ENCODE measurements at regions not wholly inside any gene's neighbourhood (a gene's known extent, or its start where the extent isn't known, plus 50 kb on each side); places are given as distances from the start of the nearest gene placed in this dataset.

GRCh38 chr20:48407710-48408109, 420.1 kb downstream of the PREX1 start:
- Histone ChIP-seq H2AFZ (no peak overlapping the region), H3K27ac (no peak overlapping the region), H3K4me1 (replicated peaks; ENCODE audit: insufficient read depth) (no peaks in the 10 kb centered on the region), H3K4me2 (no peak overlapping the region), H3K27me3 (ENCODE audit: insufficient read depth, low read depth) (no peaks in the 10 kb centered on the region), H3K9me2 (ENCODE audit: insufficient read depth) (no peaks in the 10 kb centered on the region), H3K4me3 (no peak overlapping the region), H4K20me1 (ENCODE audit: insufficient read depth) (no peaks in the 10 kb centered on the region), H3F3A (ENCODE audit: insufficient read depth, low read depth) (no peaks in the 10 kb centered on the region), H3K36me3 (ENCODE audit: low read depth) (no peaks in the 10 kb centered on the region), H3K9me3 (ENCODE audit: insufficient read depth, low read depth) (no peaks in the 10 kb centered on the region), H3K79me2 (ENCODE audit: low read depth) (no peaks in the 10 kb centered on the region)
- ChIA-PET POLR2A (ENCODE audit: unreplicated experiment) (no interaction called here), CTCF (no interaction called here)
- intact Hi-C loops (cut with micrococcal nuclease; ENCODE audit: unreplicated experiment), result no loop called here
- no TSS peak for BruUV-seq (replicated peaks)
- no peak for DNase-seq
- TF ChIP-seq EZH2 (IDR thresholded peaks at IDR 0.05; ENCODE audit: low read depth), result no peak
- TF ChIP-seq CTCF (conservative IDR thresholded peaks at IDR 0.05), result no peak

GRCh38 chr20:48406912-48407340, 420.9 kb downstream of the PREX1 start:
- H3K4me1 ChIP-seq (replicated peaks; ENCODE audit: insufficient read depth), result no peaks in the 10 kb centered on the region
- BruUV-seq (replicated peaks), result no TSS peak
- no peak overlapping the region for H3K27ac ChIP-seq
- H4K20me1 ChIP-seq (ENCODE audit: insufficient read depth), result no peaks in the 10 kb centered on the region
- ChIA-PET CTCF (no interaction called here), POLR2A (ENCODE audit: unreplicated experiment) (no interaction called here)
- H3K79me2 ChIP-seq (ENCODE audit: low read depth), result no peaks in the 10 kb centered on the region
- no peaks in the 10 kb centered on the region for H3F3A ChIP-seq (ENCODE audit: insufficient read depth, low read depth)
- TF ChIP-seq CTCF (conservative IDR thresholded peaks at IDR 0.05) (no peak), EZH2 (IDR thresholded peaks at IDR 0.05; ENCODE audit: low read depth) (no peak)
- H3K4me3 ChIP-seq, result no peak overlapping the region
- H3K9me2 ChIP-seq (ENCODE audit: insufficient read depth), result no peaks in the 10 kb centered on the region
- DNase-seq, result no peak
- H3K36me3 ChIP-seq (ENCODE audit: low read depth), result no peaks in the 10 kb centered on the region
- no peaks in the 10 kb centered on the region for H3K9me3 ChIP-seq (ENCODE audit: insufficient read depth, low read depth)
- H3K4me2 ChIP-seq, result no peak overlapping the region
- no peaks in the 10 kb centered on the region for H3K27me3 ChIP-seq (ENCODE audit: insufficient read depth, low read depth)
- H2AFZ ChIP-seq, result no peak overlapping the region
- intact Hi-C loops (cut with micrococcal nuclease; ENCODE audit: unreplicated experiment), result no loop called here

- no peaks in the 10 kb centered on the region for H3F3A ChIP-seq (ENCODE audit: insufficient read depth, low read depth)
- no peaks in the 10 kb centered on the region for H3K4me1 ChIP-seq (replicated peaks; ENCODE audit: insufficient read depth)
- no peak overlapping the region for H2AFZ ChIP-seq
- CTCF ChIA-PET, result no interaction called here
- H3K36me3 ChIP-seq (ENCODE audit: low read depth), result no peaks in the 10 kb centered on the region
- no peak overlapping the region for H3K4me2 ChIP-seq
- no peaks in the 10 kb centered on the region for H3K9me3 ChIP-seq (ENCODE audit: insufficient read depth, low read depth)
- no peaks in the 10 kb centered on the region for H3K79me2 ChIP-seq (ENCODE audit: low read depth)
- no TSS peak for BruUV-seq (replicated peaks)
- POLR2A ChIA-PET (ENCODE audit: unreplicated experiment), result no interaction called here
- DNase-seq, result no peak
- no peak overlapping the region for H3K27ac ChIP-seq
- no peaks in the 10 kb centered on the region for H3K27me3 ChIP-seq (ENCODE audit: insufficient read depth, low read depth)
- H4K20me1 ChIP-seq (ENCODE audit: insufficient read depth), result no peaks in the 10 kb centered on the region
- no peak overlapping the region for H3K4me3 ChIP-seq
- intact Hi-C loops (cut with micrococcal nuclease; ENCODE audit: unreplicated experiment), result no loop called here
- no peaks in the 10 kb centered on the region for H3K9me2 ChIP-seq (ENCODE audit: insufficient read depth)
- no peak for TF ChIP-seq CTCF (conservative IDR thresholded peaks at IDR 0.05)
- no peak for TF ChIP-seq EZH2 (IDR thresholded peaks at IDR 0.05; ENCODE audit: low read depth)
Observed at GRCh38 chr20:48406498-48406897, 421.3 kb downstream of the PREX1 start.
